DND-41 (cell line): ENCODE measurements at regions not wholly inside any gene's neighbourhood (a gene's known extent, or its start where the extent isn't known, plus 50 kb on each side); places are given as distances from the start of the nearest gene placed in this dataset.

Experiments
- CTCF ChIP-seq: IDR thresholded peaks from 2 replicates; pipeline ENCODE4 v1.5.1; 2012; ENCODE audit warnings: borderline replicate concordance, low read length, moderate library complexity, mild to moderate bottlenecking; ENCODE audit not compliant: poor library complexity, severe bottlenecking; ENCODE audit errors: extremely low read depth
- EZH2 ChIP-seq: IDR thresholded peaks from 3 replicates; pipeline ENCODE4 v1.6.1; 2012; ENCODE audit warnings: borderline replicate concordance, low read depth, mild to moderate bottlenecking, moderate library complexity, low read length, inconsistent platforms; ENCODE audit not compliant: severe bottlenecking

- no peak for TF ChIP-seq CTCF
- no peak for TF ChIP-seq EZH2
Observed at GRCh38 chr20:24773168-24773567, 175.9 kb upstream of the CST7 start.
